SH-SY5Y (cell line): ENCODE measurements at regions not wholly inside any gene's neighbourhood (a gene's known extent, or its start where the extent isn't known, plus 50 kb on each side); places are given as distances from the start of the nearest gene placed in this dataset.

ENCODE experiments used
- GATA2 ChIP-seq: IDR thresholded peaks from 2 replicates; pipeline ENCODE4 v1.6.1; 2011; ENCODE audit warnings: mild to moderate bottlenecking, low read depth, low read length
- GATA3 ChIP-seq: IDR thresholded peaks from 2 replicates; pipeline ENCODE4 v1.6.1; 2011; ENCODE audit warnings: low read depth, mild to moderate bottlenecking, low read length, moderate library complexity

DNA sequence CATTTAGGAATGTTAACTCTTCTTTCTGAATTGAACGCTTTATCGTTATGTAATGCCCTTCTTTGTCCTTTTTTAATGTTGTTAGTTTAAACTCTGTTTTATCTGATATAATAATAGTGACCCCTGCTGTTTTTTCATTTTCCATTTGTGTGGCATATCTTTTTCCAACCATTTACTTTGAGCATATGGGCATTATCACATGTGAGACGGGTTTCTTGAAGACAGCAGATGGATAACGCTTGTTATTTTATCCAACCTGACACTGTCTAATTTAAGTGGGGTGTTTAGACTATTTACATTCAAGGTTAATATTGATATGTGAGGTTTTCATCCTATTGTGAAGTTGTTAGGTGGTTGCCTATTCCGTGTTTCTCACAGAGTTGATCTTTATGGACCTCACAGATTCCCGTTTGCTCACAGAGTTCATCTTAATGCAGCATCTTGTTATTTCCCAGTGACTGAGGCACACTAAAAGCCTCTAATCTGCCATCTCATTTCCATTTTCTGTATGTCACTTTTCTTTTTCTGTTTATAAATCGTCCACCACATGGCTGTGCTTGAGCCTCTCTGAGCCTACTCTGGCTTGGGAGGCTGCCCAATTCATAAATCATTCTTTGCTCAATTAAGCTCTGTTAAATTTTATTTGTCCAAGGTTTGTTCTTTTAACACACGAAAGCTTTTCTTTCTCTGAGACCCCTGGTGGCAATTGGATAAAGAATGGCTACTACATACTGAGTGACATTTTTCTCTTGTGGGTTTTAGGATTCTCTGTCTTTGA lies 286.2 kb downstream of the HTR7 start:
- TF ChIP-seq GATA2: no peak
- no peak for TF ChIP-seq GATA3
